Esophagus muscularis mucosa (tissue), 4 donors: ENCODE measurements at regions not wholly inside any gene's neighbourhood (a gene's known extent, or its start where the extent isn't known, plus 50 kb on each side); places are given as distances from the start of the nearest gene placed in this dataset.

Experiments
- DNase-seq: peaks from one replicate; pipeline ENCODE4 v3.0.0-alpha.2; 2017; ENCODE audit errors: extremely low spot score
- H3K27ac ChIP-seq, 4 donors: fragments of 200-600 bp; sonication (generic); replicated peaks in 1 of 4; 1 replicate in 3 of 4; 2 replicates in 1 of 4; pipeline ENCODE4 v1.5.1; 2016 to 2019; ENCODE audit warnings: mild to moderate bottlenecking in 1 of 4
- H3K27me3 ChIP-seq, 4 donors: fragments of 200-600 bp; sonication (generic); one replicate each; pipeline versions ENCODE4 v1.5.1 to v1.6.0; 2016 to 2019
- H3K36me3 ChIP-seq, 4 donors: fragments of 200-600 bp; sonication (generic); one replicate each; pipeline ENCODE4 v1.5.1; 2016 to 2019
- H3K4me1 ChIP-seq, 4 donors: fragments of 200-600 bp; sonication (generic); one replicate each; pipeline ENCODE4 v1.5.1; 2016 to 2019
- H3K4me3 ChIP-seq, 4 donors: fragments of 200-600 bp; sonication (generic); 1 replicate in 2 of 4; 2 replicates in 2 of 4; pipeline ENCODE4 v1.5.1; 2016 to 2019; ENCODE audit warnings: mild to moderate bottlenecking in 4 of 4, moderate library complexity in 1 of 4
- H3K9me3 ChIP-seq, 4 donors: fragments of 200-600 bp; sonication (generic); 1 replicate in 3 of 4; 2 replicates in 1 of 4; pipeline ENCODE4 v1.5.1; 2016 to 2019
- CTCF ChIP-seq, 3 experiments: fragments of 200-600 bp in 2 of 3; fragments of 450-650 bp in 1 of 3; sonication (generic) in 2 of 3; IDR thresholded peaks; one replicate each; pipeline ENCODE4 v1.5.1; 2017 to 2019; ENCODE audit warnings: antibody characterized with exemption in 3 of 3, mild to moderate bottlenecking in 2 of 3, moderate library complexity in 1 of 3
- EP300 ChIP-seq: sonication (generic); formaldehyde crosslinking; IDR thresholded peaks from one replicate; pipeline ENCODE4 v1.6.1; 2017; ENCODE audit warnings: antibody characterized with exemption
- POLR2A ChIP-seq: fragments of 450-650 bp; IDR thresholded peaks from one replicate; pipeline ENCODE4 v1.6.1; 2017; ENCODE audit warnings: antibody characterized with exemption, moderate library complexity, mild to moderate bottlenecking, low read depth
- POLR2AphosphoS5 ChIP-seq, 2 donors: sonication (generic); formaldehyde crosslinking; IDR thresholded peaks; one replicate each; pipeline ENCODE4 v1.6.1; 2017; ENCODE audit warnings: antibody characterized with exemption in 2 of 2
- WGBS: methylation state at CpG from one replicate; pipeline ENCODE4 v1.1.5; 2018; 5-methylcytosine and 5-hydroxymethylcytosine counted together
- intact Hi-C: fragments of 100-400 bp; cut with DNase I; formaldehyde crosslinking; loops from one replicate; pipeline ENCODE4 v1.15.1; 2023

- H3K4me3 ChIP-seq: no peak overlapping the region
- TF ChIP-seq EP300 (no peak), POLR2A (no peak), CTCF (IDR thresholded peaks at IDR 0.05) (no peak), POLR2AphosphoS5 (IDR thresholded peaks at IDR 0.05) (no peak)
- no peaks in the 10 kb centered on the region for H3K36me3 ChIP-seq
- 69% methylated on average over 2 of the region's 2 CpGs for WGBS
- no peak overlapping the region for H3K27ac ChIP-seq
- H3K27me3 ChIP-seq: no peaks in the 10 kb centered on the region
- intact Hi-C loops: no loop called here
- no peak for DNase-seq
- no peaks in the 10 kb centered on the region for H3K9me3 ChIP-seq
- no peaks in the 10 kb centered on the region for H3K4me1 ChIP-seq
Measured at GRCh38 chr11:96664110-96664509, 274.3 kb downstream of the JRKL start.

DNA sequence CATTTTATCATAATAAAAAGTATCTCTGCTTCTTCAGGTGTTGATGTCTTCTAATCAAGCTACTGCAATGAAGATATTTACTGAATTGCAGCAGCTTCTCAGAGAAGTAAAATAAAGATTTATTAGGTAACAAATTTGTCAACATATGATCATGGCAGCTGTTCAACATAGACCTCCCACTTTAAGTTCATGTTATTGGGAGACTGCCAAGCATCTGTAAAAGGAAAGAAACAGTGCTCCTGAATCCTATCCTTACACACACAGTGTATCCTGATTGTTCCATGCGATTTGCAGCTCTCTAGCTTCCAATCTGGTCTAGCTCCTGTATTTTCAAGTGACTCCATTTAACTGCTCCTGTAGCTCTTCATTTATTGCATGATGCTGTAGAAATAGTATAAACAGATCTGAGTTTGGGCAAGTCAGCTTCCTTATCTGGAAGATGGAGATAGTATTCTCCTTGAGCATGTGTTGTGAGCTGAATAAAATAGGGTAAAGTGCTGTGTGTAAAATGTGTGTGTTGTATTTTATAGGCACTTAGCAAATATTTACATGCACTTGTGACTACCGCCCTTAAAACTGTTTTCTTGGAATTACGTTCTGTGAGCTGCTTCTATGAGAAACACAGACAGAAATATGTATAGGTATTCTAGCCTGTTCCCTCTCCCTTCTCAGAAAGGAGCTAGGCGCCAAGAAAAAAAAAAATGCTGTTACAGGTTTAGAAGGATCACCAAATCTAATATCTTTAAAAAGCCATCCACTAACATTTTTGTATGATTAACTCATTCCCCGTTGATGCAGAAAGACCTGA lies 290.6 kb downstream of the JRKL start:
- Histone ChIP-seq H3K4me3 (no peak overlapping the region), H3K9me3 (no peaks in the 10 kb centered on the region), H3K4me1 (no peaks in the 10 kb centered on the region), H3K27ac (no peak overlapping the region), H3K27me3 (no peaks in the 10 kb centered on the region), H3K36me3 (no peaks in the 10 kb centered on the region)
- WGBS: 64% methylated on average over 5 of the region's 5 CpGs
- no peak for DNase-seq
- TF ChIP-seq POLR2AphosphoS5 (IDR thresholded peaks at IDR 0.05) (no peak), POLR2A (no peak)
- intact Hi-C loops: no loop called here

- WGBS: 69% methylated on average over 5 of the region's 5 CpGs
- TF ChIP-seq CTCF (IDR thresholded peaks at IDR 0.05) (no peak), POLR2A (no peak), EP300 (no peak), POLR2AphosphoS5 (IDR thresholded peaks at IDR 0.05) (no peak)
- no peaks in the 10 kb centered on the region for H3K9me3 ChIP-seq
- no peaks in the 10 kb centered on the region for H3K36me3 ChIP-seq
- intact Hi-C loops: no loop called here
- H3K27me3 ChIP-seq: no peaks in the 10 kb centered on the region
- H3K4me1 ChIP-seq: no peaks in the 10 kb centered on the region
- no peak overlapping the region for H3K27ac ChIP-seq
- H3K4me3 ChIP-seq: no peak overlapping the region
- DNase-seq: no peak
Measured at GRCh38 chr11:96681019-96681716, 291.4 kb downstream of the JRKL start.

DNA sequence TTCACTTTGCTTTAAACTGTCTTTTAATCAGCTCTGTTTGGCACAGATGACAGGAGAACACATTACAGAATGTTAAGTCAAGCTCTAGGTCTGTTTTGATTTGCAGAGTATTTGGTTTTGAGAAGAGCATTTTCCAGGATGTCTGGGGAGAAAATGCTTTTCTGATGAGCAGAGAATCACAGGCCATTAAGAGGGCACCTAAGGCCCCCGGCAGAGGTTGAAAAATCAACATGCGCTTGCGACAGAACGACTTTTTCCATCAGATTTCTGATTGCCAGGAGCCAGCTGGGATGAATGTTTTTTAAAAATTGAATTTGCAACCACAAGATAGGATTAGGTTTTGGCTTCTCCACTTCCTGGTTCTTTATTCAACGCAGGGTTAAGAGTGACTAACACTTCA lies 304.5 kb downstream of the JRKL start:
- no peak for TF ChIP-seq CTCF (IDR thresholded peaks at IDR 0.05)
- no peaks in the 10 kb centered on the region for H3K4me1 ChIP-seq
- intact Hi-C loops: no loop called here
- no peaks in the 10 kb centered on the region for H3K27me3 ChIP-seq
- H3K9me3 ChIP-seq: no peaks in the 10 kb centered on the region
- no peaks in the 10 kb centered on the region for H3K36me3 ChIP-seq
- no peak overlapping the region for H3K4me3 ChIP-seq
- 86% methylated on average over 5 of the region's 5 CpGs for WGBS
- no peak overlapping the region for H3K27ac ChIP-seq
- no peak for DNase-seq

GRCh38 chr11:96696731-96697130 lies 306.9 kb downstream of the JRKL start:
- 33% methylated on average over 1 of the region's 1 CpG for WGBS
- no peaks in the 10 kb centered on the region for H3K9me3 ChIP-seq
- no peak for TF ChIP-seq EP300
- TF ChIP-seq CTCF (IDR thresholded peaks at IDR 0.05): no peak
- no peak for TF ChIP-seq POLR2AphosphoS5 (IDR thresholded peaks at IDR 0.05)
- no peak for TF ChIP-seq POLR2A
- no peaks in the 10 kb centered on the region for H3K27me3 ChIP-seq
- H3K36me3 ChIP-seq: no peaks in the 10 kb centered on the region
- intact Hi-C loops: no loop called here
- no peak overlapping the region for H3K27ac ChIP-seq
- no peak for DNase-seq
- no peak overlapping the region for H3K4me3 ChIP-seq
- no peaks in the 10 kb centered on the region for H3K4me1 ChIP-seq
